ENCODE measurements at regions not wholly inside any gene's neighbourhood (a gene's known extent, or its start where the extent isn't known, plus 50 kb on each side); places are given as distances from the start of the nearest gene placed in this dataset.

DNA sequence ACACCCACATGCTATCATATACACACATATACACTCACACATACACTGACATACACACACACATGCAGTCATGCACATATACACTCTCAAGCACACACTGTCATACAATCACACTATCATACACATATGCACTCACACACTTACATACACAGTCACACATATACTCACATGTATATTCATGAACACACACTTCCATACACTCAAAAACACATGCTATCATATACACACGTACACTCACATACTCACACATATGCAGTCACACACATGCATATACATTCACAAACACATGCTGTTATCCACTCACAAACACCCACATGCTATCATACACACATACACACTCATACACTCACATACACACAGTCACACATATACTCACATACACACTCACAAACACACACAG lies 71.0 kb upstream of the PLXNA4 start:
- H3K9me3 ChIP-seq (ENCODE audit: control insufficient read depth in 2 of 2, low read length in 2 of 2): no peaks in the 10 kb centered on the region
- H3K36me3 ChIP-seq (ENCODE audit: control insufficient read depth in 2 of 2, insufficient read depth in 2 of 2, low read length in 2 of 2): no peaks in the 10 kb centered on the region
- H3K27ac ChIP-seq (ENCODE audit: low read length): no peak overlapping the region
- H3K9ac ChIP-seq (ENCODE audit: low read length in 2 of 2): no peak overlapping the region
- H3K4me3 ChIP-seq (ENCODE audit: low read length in 2 of 2): no peak overlapping the region
- H3K27me3 ChIP-seq (ENCODE audit: control insufficient read depth in 1 of 2, insufficient read depth in 2 of 2, low read length in 2 of 2): no peaks in the 10 kb centered on the region
- H3K4me1 ChIP-seq (ENCODE audit: control insufficient read depth, insufficient read depth, low read length): no peaks in the 10 kb centered on the region

- Histone ChIP-seq H3K4me3 (ENCODE audit: low read length in 2 of 2) (no peak overlapping the region), H3K27me3 (ENCODE audit: control insufficient read depth in 1 of 2, insufficient read depth in 2 of 2, low read length in 2 of 2) (no peaks in the 10 kb centered on the region), H3K36me3 (ENCODE audit: control insufficient read depth in 2 of 2, insufficient read depth in 2 of 2, low read length in 2 of 2) (no peaks in the 10 kb centered on the region), H3K4me1 (ENCODE audit: control insufficient read depth, insufficient read depth, low read length) (no peaks in the 10 kb centered on the region), H3K9ac (ENCODE audit: low read length in 2 of 2) (no peak overlapping the region), H3K9me3 (ENCODE audit: control insufficient read depth in 2 of 2, low read length in 2 of 2) (no peaks in the 10 kb centered on the region), H3K27ac (ENCODE audit: low read length) (no peak overlapping the region)
Observed at GRCh38 chr7:132646052-132646451, 69.8 kb upstream of the PLXNA4 start.

- H3K9me3 ChIP-seq (ENCODE audit: control insufficient read depth in 2 of 2, low read length in 2 of 2): no peaks in the 10 kb centered on the region
- H3K9ac ChIP-seq (ENCODE audit: low read length in 2 of 2): no peak overlapping the region
- H3K4me1 ChIP-seq (ENCODE audit: control insufficient read depth, insufficient read depth, low read length): no peaks in the 10 kb centered on the region
- no peak overlapping the region for H3K4me3 ChIP-seq (ENCODE audit: low read length in 2 of 2)
- H3K36me3 ChIP-seq (ENCODE audit: control insufficient read depth in 2 of 2, insufficient read depth in 2 of 2, low read length in 2 of 2): no peaks in the 10 kb centered on the region
- no peaks in the 10 kb centered on the region for H3K27me3 ChIP-seq (ENCODE audit: control insufficient read depth in 1 of 2, insufficient read depth in 2 of 2, low read length in 2 of 2)
- H3K27ac ChIP-seq (ENCODE audit: low read length): no peak overlapping the region
Observed at GRCh38 chr7:132643302-132643701, 67.0 kb upstream of the PLXNA4 start.

DNA sequence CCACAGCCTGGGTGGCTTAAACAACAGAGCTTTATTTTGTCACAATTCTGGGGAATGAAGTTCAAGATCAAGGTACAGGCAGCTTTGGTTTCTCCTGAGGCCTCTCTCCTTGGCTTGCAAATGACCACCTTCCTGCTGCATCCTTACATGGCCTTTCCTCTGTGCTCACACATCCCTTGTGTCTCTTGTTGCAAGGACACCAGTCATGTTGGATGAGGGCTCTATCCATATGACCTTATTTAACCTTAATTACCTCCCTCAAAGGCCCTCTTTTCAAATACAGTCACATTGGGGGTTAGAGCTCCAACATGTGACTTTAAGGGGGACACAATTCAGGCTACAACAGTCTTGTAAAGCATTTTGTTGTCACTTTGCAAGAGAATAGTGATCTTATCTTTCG lies 65.0 kb upstream of the PLXNA4 start:
- Histone ChIP-seq H3K27me3 (ENCODE audit: control insufficient read depth in 1 of 2, insufficient read depth in 2 of 2, low read length in 2 of 2) (no peaks in the 10 kb centered on the region), H3K4me3 (ENCODE audit: low read length in 2 of 2) (no peak overlapping the region), H3K9me3 (ENCODE audit: control insufficient read depth in 2 of 2, low read length in 2 of 2) (no peaks in the 10 kb centered on the region)

DNA sequence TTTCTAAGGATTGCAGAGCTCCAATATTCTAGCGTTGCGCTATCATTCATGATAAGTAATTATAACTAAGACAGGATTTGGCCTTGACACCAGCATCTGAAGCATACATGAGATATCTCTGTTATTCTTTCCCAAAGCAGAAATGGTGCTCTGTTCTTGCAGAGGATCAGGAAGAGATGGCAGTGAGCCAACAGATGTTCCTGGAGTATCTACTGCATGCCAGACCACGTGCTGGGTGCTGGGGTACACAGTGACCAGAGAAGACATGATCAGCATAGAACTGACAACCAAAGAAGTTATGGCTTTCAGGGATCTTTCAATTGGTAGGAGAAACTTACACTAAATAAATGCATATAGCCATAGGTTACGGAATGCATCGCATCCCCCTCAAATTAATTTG lies 63.7 kb upstream of the PLXNA4 start:
- Histone ChIP-seq H3K9ac (ENCODE audit: low read length in 2 of 2) (no peak overlapping the region), H3K4me1 (ENCODE audit: control insufficient read depth, insufficient read depth, low read length) (no peaks in the 10 kb centered on the region), H3K27ac (ENCODE audit: low read length) (no peak overlapping the region), H3K36me3 (ENCODE audit: control insufficient read depth in 2 of 2, insufficient read depth in 2 of 2, low read length in 2 of 2) (no peaks in the 10 kb centered on the region), H3K9me3 (ENCODE audit: control insufficient read depth in 2 of 2, low read length in 2 of 2) (no peaks in the 10 kb centered on the region), H3K4me3 (ENCODE audit: low read length in 2 of 2) (no peak overlapping the region), H3K27me3 (ENCODE audit: control insufficient read depth in 1 of 2, insufficient read depth in 2 of 2, low read length in 2 of 2) (no peaks in the 10 kb centered on the region)

More for the DNA sequence above, 65.0 kb upstream of the PLXNA4 start:
- Histone ChIP-seq H3K4me1 (ENCODE audit: control insufficient read depth, insufficient read depth, low read length) (no peaks in the 10 kb centered on the region), H3K9ac (ENCODE audit: low read length in 2 of 2) (no peak overlapping the region), H3K27ac (ENCODE audit: low read length) (no peak overlapping the region), H3K36me3 (ENCODE audit: control insufficient read depth in 2 of 2, insufficient read depth in 2 of 2, low read length in 2 of 2) (no peaks in the 10 kb centered on the region)

GRCh38 chr7:132638000-132638399 lies 61.7 kb upstream of the PLXNA4 start:
- Histone ChIP-seq H3K4me3 (ENCODE audit: low read length in 2 of 2) (no peak overlapping the region), H3K9ac (ENCODE audit: low read length in 2 of 2) (no peak overlapping the region), H3K4me1 (ENCODE audit: control insufficient read depth, insufficient read depth, low read length) (no peaks in the 10 kb centered on the region), H3K27ac (ENCODE audit: low read length) (no peak overlapping the region), H3K27me3 (ENCODE audit: control insufficient read depth in 1 of 2, insufficient read depth in 2 of 2, low read length in 2 of 2) (no peaks in the 10 kb centered on the region), H3K36me3 (ENCODE audit: control insufficient read depth in 2 of 2, insufficient read depth in 2 of 2, low read length in 2 of 2) (no peaks in the 10 kb centered on the region), H3K9me3 (ENCODE audit: control insufficient read depth in 2 of 2, low read length in 2 of 2) (no peaks in the 10 kb centered on the region)

DNA sequence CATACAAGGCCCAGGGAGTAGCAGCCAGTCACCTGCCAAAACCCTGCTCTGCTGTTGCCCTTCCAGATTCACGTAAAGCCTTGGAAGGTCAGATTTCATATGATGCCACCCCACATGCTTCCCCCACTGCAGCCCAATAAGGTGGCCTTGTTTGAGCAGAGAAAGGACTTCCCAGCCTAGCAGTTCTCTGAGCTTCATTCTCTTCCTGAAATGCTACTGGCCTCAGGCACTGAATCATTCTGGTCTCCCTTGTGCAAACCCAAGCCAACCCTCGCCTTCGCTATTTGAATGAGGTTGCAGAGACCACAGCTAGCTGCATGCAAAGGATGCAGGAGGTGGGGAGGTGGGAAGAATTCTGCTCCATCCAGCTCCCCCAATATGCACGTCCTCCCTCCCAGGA lies 60.3 kb upstream of the PLXNA4 start:
- Histone ChIP-seq H3K4me3 (ENCODE audit: low read length in 2 of 2) (no peak overlapping the region), H3K4me1 (ENCODE audit: control insufficient read depth, insufficient read depth, low read length) (no peaks in the 10 kb centered on the region), H3K9me3 (ENCODE audit: control insufficient read depth in 2 of 2, low read length in 2 of 2) (no peaks in the 10 kb centered on the region), H3K9ac (ENCODE audit: low read length in 2 of 2) (no peak overlapping the region), H3K27me3 (ENCODE audit: control insufficient read depth in 1 of 2, insufficient read depth in 2 of 2, low read length in 2 of 2) (no peaks in the 10 kb centered on the region), H3K36me3 (ENCODE audit: control insufficient read depth in 2 of 2, insufficient read depth in 2 of 2, low read length in 2 of 2) (no peaks in the 10 kb centered on the region), H3K27ac (ENCODE audit: low read length) (no peak overlapping the region)

DNA sequence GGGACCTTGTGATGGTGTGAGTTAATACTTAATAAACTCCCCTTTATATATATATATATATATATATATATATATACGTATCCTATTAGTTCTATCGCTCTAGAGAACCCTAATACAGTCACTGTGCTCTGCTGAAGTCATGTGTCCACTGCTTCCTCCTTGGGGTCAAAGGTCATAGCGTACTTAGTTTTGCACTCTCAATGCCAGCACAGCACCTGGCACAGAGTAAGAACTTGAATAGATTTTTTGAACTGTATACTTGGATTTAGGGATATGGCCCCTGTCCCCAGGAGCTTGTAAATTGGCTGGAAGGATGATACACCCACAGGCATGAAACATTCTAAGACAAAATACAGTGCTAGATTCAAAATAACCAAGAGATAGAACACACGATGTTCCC lies 58.9 kb upstream of the PLXNA4 start:
- Histone ChIP-seq H3K4me1 (ENCODE audit: control insufficient read depth, insufficient read depth, low read length) (no peaks in the 10 kb centered on the region), H3K36me3 (ENCODE audit: control insufficient read depth in 2 of 2, insufficient read depth in 2 of 2, low read length in 2 of 2) (no peaks in the 10 kb centered on the region), H3K27ac (ENCODE audit: low read length) (no peak overlapping the region), H3K9me3 (ENCODE audit: control insufficient read depth in 2 of 2, low read length in 2 of 2) (no peaks in the 10 kb centered on the region), H3K4me3 (ENCODE audit: low read length in 2 of 2) (no peak overlapping the region), H3K9ac (ENCODE audit: low read length in 2 of 2) (no peak overlapping the region), H3K27me3 (ENCODE audit: control insufficient read depth in 1 of 2, insufficient read depth in 2 of 2, low read length in 2 of 2) (no peaks in the 10 kb centered on the region)

DNA sequence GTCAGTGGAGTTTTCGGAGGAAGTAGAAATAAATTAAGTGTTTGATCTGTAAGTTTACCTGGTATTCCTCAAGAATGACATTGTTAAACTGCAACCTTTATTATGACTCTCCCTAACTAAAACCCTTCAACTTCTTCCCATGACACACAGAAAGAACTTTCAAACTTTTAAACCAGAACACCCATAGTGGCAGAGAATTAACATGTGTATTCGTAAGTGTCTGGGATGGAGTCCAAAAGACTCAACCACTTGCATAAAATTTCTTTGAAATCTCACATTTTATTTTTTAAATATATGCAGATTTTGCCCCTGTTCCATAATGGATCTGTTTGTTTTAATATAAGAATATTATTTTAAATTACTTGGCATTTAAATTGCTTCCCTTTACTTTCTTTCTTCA lies 54.6 kb upstream of the PLXNA4 start:
- Histone ChIP-seq H3K4me3 (ENCODE audit: low read length in 2 of 2) (no peak overlapping the region), H3K27ac (ENCODE audit: low read length) (no peak overlapping the region), H3K4me1 (ENCODE audit: control insufficient read depth, insufficient read depth, low read length) (no peaks in the 10 kb centered on the region), H3K9ac (ENCODE audit: low read length in 2 of 2) (no peak overlapping the region), H3K9me3 (ENCODE audit: control insufficient read depth in 2 of 2, low read length in 2 of 2) (no peaks in the 10 kb centered on the region), H3K27me3 (ENCODE audit: control insufficient read depth in 1 of 2, insufficient read depth in 2 of 2, low read length in 2 of 2) (no peaks in the 10 kb centered on the region), H3K36me3 (ENCODE audit: control insufficient read depth in 2 of 2, insufficient read depth in 2 of 2, low read length in 2 of 2) (no peaks in the 10 kb centered on the region)

Data from stomach smooth muscle (tissue), 2 donors.